CD4-positive, alpha-beta T cell (primary cell): ENCODE measurements at regions not wholly inside any gene's neighbourhood (a gene's known extent, or its start where the extent isn't known, plus 50 kb on each side); places are given as distances from the start of the nearest gene placed in this dataset.

ENCODE experiments used
- ATAC-seq: fragments of 200-7000 bp; cut with Tn5 transposase; one replicate; pipeline ENCODE4 v1.10.0; 2022; ENCODE audit warnings: mild to moderate bottlenecking; ENCODE audit not compliant: poor library complexity
- CTCF ChIA-PET: fragments of 350-600 bp; sonication (Branson Sonifier 250); formaldehyde crosslinking; loops from one replicate; lab custom pipeline; 2021; ENCODE audit warnings: antibody characterized with exemption, inconsistent platforms; lab: Charles Lee
- POLR2A ChIA-PET: fragments of 350-600 bp; sonication (Branson Sonifier 250); formaldehyde crosslinking; loops from one replicate; lab custom pipeline; 2021; ENCODE audit warnings: antibody characterized with exemption, inconsistent platforms; lab: Charles Lee
- DNase-seq, 14 experiments: peaks; one replicate each; pipeline ENCODE4 v3.0.0-alpha.2; 2013 to 2020; ENCODE audit warnings: mixed read lengths in 2 of 14
- H3K27ac ChIP-seq, 2 donors: one replicate each; pipeline versions ENCODE4 v1.5.1 to v1.7.0; 2013; ENCODE audit warnings: low read length in 2 of 2, low read depth in 1 of 2, mild to moderate bottlenecking in 1 of 2
- H3K27me3 ChIP-seq, 2 experiments: 1 replicate in 1 of 2; 2 replicates in 1 of 2; pipeline versions ENCODE4 v1.6.1 to v1.7.0; 2013; ENCODE audit warnings: low read length in 2 of 2, control low read depth in 1 of 2, mild to moderate bottlenecking in 1 of 2, moderate library complexity in 1 of 2; ENCODE audit not compliant: insufficient read depth in 2 of 2, control insufficient read depth in 1 of 2
- H3K36me3 ChIP-seq: one replicate; pipeline ENCODE4 v1.6.1; 2013; ENCODE audit warnings: low read length, control low read depth; ENCODE audit not compliant: insufficient read depth
- H3K4me1 ChIP-seq: one replicate; pipeline ENCODE4 v1.6.1; 2013; ENCODE audit warnings: low read length, control low read depth; ENCODE audit not compliant: insufficient read depth
- H3K4me3 ChIP-seq: one replicate; pipeline ENCODE4 v1.5.1; 2013; ENCODE audit warnings: mild to moderate bottlenecking, low read length, moderate library complexity
- H3K9me3 ChIP-seq, 2 experiments: 1 replicate in 1 of 2; 2 replicates in 1 of 2; pipeline versions ENCODE4 v1.6.1 to v1.7.0; 2013; ENCODE audit warnings: low read length in 2 of 2, mild to moderate bottlenecking in 2 of 2, control low read depth in 1 of 2, moderate library complexity in 1 of 2; ENCODE audit not compliant: control insufficient read depth in 1 of 2, insufficient read depth in 1 of 2
- H3K27ac Mint-ChIP-seq: one replicate; pipeline ENCODE4 v1.8.0; 2020; ENCODE audit warnings: mixed read lengths
- H3K27me3 Mint-ChIP-seq: one replicate; pipeline ENCODE4 v1.8.0; 2021; ENCODE audit warnings: mixed read lengths
- H3K36me3 Mint-ChIP-seq: one replicate; pipeline ENCODE4 v1.8.0; 2021; ENCODE audit warnings: low read depth, mixed read lengths
- H3K4me1 Mint-ChIP-seq: one replicate; pipeline ENCODE4 v1.8.0; 2021; ENCODE audit warnings: low read depth, mixed read lengths
- H3K4me3 Mint-ChIP-seq: one replicate; pipeline ENCODE4 v1.8.0; 2020; ENCODE audit warnings: mild to moderate bottlenecking, mixed read lengths
- H3K9me3 Mint-ChIP-seq: one replicate; pipeline ENCODE4 v1.8.0; 2020; ENCODE audit warnings: mixed read lengths
- CTCF ChIP-seq: fragments of 200-600 bp; IDR thresholded peaks from one replicate; pipeline ENCODE4 v1.8.0; 2022; ENCODE audit warnings: antibody characterized with exemption, mild to moderate bottlenecking
- intact Hi-C, 2 experiments: fragments of 100-400 bp; cut with DNase I in 1 of 2; cut with micrococcal nuclease in 1 of 2; formaldehyde crosslinking; loops; one replicate each; pipeline versions ENCODE4 v1.15.1 to v1.9.0; 2023 to 2025; cut with DNase I, micrococcal nuclease

DNA sequence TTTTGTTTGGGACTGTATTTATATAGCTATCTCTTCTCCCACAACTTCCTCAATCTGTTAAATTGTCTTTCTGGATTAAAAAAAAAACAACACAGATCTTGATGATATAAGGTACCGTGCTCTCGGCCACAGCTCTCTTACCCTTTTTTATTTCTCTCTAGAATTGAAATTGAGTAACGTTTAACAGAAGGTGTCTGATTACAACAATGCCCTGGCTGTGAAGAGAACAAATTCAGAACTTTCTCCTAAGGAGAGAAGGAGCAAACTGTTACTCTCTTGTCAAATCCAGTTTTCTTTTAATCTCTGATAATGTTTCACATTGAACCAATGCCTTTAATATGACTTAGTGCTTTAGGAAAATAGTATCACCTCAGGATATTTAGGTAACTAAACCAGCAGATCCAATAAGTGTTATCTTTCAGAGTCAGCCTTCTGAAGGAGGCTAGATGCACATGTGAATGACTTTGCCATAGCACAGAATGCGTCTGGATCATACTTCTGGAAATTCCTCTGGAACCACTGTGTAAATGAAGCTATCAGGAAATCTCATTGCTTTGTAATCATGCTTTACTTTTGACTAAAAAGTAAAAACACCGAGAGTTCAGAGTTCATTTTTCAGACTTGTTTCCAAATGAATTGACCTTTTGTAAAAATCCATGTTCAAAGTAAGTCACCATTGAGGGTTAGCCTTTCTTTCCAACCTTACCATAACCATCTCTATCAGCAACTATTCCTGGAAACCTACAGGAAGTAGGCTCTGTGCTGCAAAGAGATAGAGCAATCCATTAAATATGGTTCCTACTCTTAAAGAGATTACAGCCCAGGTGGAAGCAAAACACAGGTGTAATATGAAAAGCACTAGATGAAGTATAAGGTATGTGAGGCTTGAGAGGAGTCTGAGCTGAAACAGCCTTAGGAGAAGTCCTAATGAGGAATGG lies 147.0 kb upstream of the OSR1 start:
- DNase-seq (no peak), ATAC-seq (no peak)
- ChIA-PET POLR2A (no interaction called here), CTCF (no interaction called here)
- Histone ChIP-seq H3K4me1 (no peaks in the 10 kb centered on the region), H3K27me3 (peaks cover 3 to 4% of the 10 kb centered on the region in 2 experiments), H3K27ac (no peak overlapping the region), H3K9me3 (no peaks in the 10 kb centered on the region), H3K4me3 (no peak overlapping the region), H3K36me3 (no peaks in the 10 kb centered on the region)
- no peaks in the 10 kb centered on the region for H3K4me1 Mint-ChIP-seq
- H3K36me3 Mint-ChIP-seq, result no peaks in the 10 kb centered on the region
- H3K27ac Mint-ChIP-seq, result no peak overlapping the region
- H3K9me3 Mint-ChIP-seq, result no peaks in the 10 kb centered on the region
- no peak overlapping the region for H3K4me3 Mint-ChIP-seq
- TF ChIP-seq CTCF, result no peak
- peaks cover 48% of the 10 kb centered on the region for H3K27me3 Mint-ChIP-seq
- intact Hi-C loops, result no loop called here

- no peak for TF ChIP-seq CTCF
Measured at GRCh38 chr2:19504400-19505198, 146.2 kb upstream of the OSR1 start.

GRCh38 chr2:19503915-19504314 lies 145.5 kb upstream of the OSR1 start:
- H3K27me3 Mint-ChIP-seq, result peaks cover 45% of the 10 kb centered on the region
- ChIA-PET POLR2A (no interaction called here), CTCF (no interaction called here)
- H3K4me3 ChIP-seq, result no peak overlapping the region
- no peaks in the 10 kb centered on the region for H3K36me3 ChIP-seq
- H3K27ac Mint-ChIP-seq, result no peak overlapping the region
- no peaks in the 10 kb centered on the region for H3K36me3 Mint-ChIP-seq
- no peaks in the 10 kb centered on the region for H3K4me1 ChIP-seq
- H3K27ac ChIP-seq, result no peak overlapping the region
- ATAC-seq (no peak), DNase-seq (no peak)
- H3K9me3 Mint-ChIP-seq, result no peaks in the 10 kb centered on the region
- peaks cover 3 to 4% of the 10 kb centered on the region in 2 experiments for H3K27me3 ChIP-seq
- no peak overlapping the region for H3K4me3 Mint-ChIP-seq
- intact Hi-C loops, result no loop called here
- no peaks in the 10 kb centered on the region for H3K9me3 ChIP-seq
- no peaks in the 10 kb centered on the region for H3K4me1 Mint-ChIP-seq
- TF ChIP-seq CTCF, result no peak

More at GRCh38 chr2:19504400-19505198, 146.2 kb upstream of the OSR1 start:
- H3K9me3 ChIP-seq, result no peaks in the 10 kb centered on the region
- H3K36me3 Mint-ChIP-seq, result no peaks in the 10 kb centered on the region
- POLR2A ChIA-PET, result no interaction called here
- H3K27ac ChIP-seq, result no peak overlapping the region
- H3K4me3 Mint-ChIP-seq, result no peak overlapping the region
- CTCF ChIA-PET, result no interaction called here
- H3K9me3 Mint-ChIP-seq, result no peaks in the 10 kb centered on the region
- intact Hi-C loops, result no loop called here
- no peak overlapping the region for H3K27ac Mint-ChIP-seq
- DNase-seq (no peak), ATAC-seq (no peak)
- peaks cover 47% of the 10 kb centered on the region for H3K27me3 Mint-ChIP-seq
- H3K4me1 Mint-ChIP-seq, result no peaks in the 10 kb centered on the region
- no peaks in the 10 kb centered on the region for H3K36me3 ChIP-seq
- H3K4me3 ChIP-seq, result no peak overlapping the region
- peaks cover 3 to 4% of the 10 kb centered on the region in 2 experiments for H3K27me3 ChIP-seq
- H3K4me1 ChIP-seq, result no peaks in the 10 kb centered on the region
